ENCODE measurements at regions not wholly inside any gene's neighbourhood (a gene's known extent, or its start where the extent isn't known, plus 50 kb on each side); places are given as distances from the start of the nearest gene placed in this dataset.
"Not testable (repeated sequence)": the region's sequence is repeated elsewhere in the genome, so short reads cannot be mapped to it uniquely, and the experiment has no call there.

- Histone ChIP-seq H3K79me2 (ENCODE audit: insufficient read depth, low read length) (no peaks in the 10 kb centered on the region), H3K36me3 (ENCODE audit: insufficient read depth, low read length) (no peaks in the 10 kb centered on the region), H3K4me1 (ENCODE audit: insufficient read depth, low read length, severe bottlenecking) (no peaks in the 10 kb centered on the region), H3K9ac (ENCODE audit: low read length) (no peak overlapping the region), H4K20me1 (ENCODE audit: insufficient read depth, low read length) (no peaks in the 10 kb centered on the region), H3K4me2 (ENCODE audit: low read length) (no peak overlapping the region), H3K27me3 (ENCODE audit: insufficient read depth, low read length) (no peaks in the 10 kb centered on the region), H3K4me3 (ENCODE audit: low read depth, low read length, poor library complexity, severe bottlenecking) (no peak overlapping the region), H3F3A (ENCODE audit: insufficient read depth, low read length) (no peaks in the 10 kb centered on the region), H3K9me3 (ENCODE audit: low read length) (no peaks in the 10 kb centered on the region), H3K27ac (ENCODE audit: low read depth, low read length, poor library complexity, severe bottlenecking) (no peak overlapping the region), H3K9me2 (ENCODE audit: low read depth, low read length) (no peaks in the 10 kb centered on the region), H2AFZ (ENCODE audit: low read length) (no peak overlapping the region)
- no peak for TF ChIP-seq EZH2 (IDR thresholded peaks at IDR 0.05; ENCODE audit: borderline replicate concordance, low read length)
- TF ChIP-seq, protein P1, sequence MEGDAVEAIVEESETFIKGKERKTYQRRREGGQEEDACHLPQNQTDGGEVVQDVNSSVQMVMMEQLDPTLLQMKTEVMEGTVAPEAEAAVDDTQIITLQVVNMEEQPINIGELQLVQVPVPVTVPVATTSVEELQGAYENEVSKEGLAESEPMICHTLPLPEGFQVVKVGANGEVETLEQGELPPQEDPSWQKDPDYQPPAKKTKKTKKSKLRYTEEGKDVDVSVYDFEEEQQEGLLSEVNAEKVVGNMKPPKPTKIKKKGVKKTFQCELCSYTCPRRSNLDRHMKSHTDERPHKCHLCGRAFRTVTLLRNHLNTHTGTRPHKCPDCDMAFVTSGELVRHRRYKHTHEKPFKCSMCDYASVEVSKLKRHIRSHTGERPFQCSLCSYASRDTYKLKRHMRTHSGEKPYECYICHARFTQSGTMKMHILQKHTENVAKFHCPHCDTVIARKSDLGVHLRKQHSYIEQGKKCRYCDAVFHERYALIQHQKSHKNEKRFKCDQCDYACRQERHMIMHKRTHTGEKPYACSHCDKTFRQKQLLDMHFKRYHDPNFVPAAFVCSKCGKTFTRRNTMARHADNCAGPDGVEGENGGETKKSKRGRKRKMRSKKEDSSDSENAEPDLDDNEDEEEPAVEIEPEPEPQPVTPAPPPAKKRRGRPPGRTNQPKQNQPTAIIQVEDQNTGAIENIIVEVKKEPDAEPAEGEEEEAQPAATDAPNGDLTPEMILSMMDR (IDR thresholded peaks at IDR 0.05; ENCODE audit: low read length), result no peak
These were observed 121.3 kb upstream of the UFM1 start for GRCh38 chr13:38228322-38228721.

GRCh38 chr13:38226496-38226895 lies 123.2 kb upstream of the UFM1 start:
- H3K9me2 ChIP-seq (ENCODE audit: low read depth, low read length), result no peaks in the 10 kb centered on the region
- no peak overlapping the region for H3K9ac ChIP-seq (ENCODE audit: low read length)
- H3K27ac ChIP-seq (ENCODE audit: low read depth, low read length, poor library complexity, severe bottlenecking), result no peak overlapping the region
- no peaks in the 10 kb centered on the region for H3K36me3 ChIP-seq (ENCODE audit: insufficient read depth, low read length)
- no peaks in the 10 kb centered on the region for H4K20me1 ChIP-seq (ENCODE audit: insufficient read depth, low read length)
- TF ChIP-seq, protein P1 (IDR thresholded peaks at IDR 0.05; ENCODE audit: low read length), result no peak
- TF ChIP-seq EZH2 (IDR thresholded peaks at IDR 0.05; ENCODE audit: borderline replicate concordance, low read length), result no peak
- H3K9me3 ChIP-seq (ENCODE audit: low read length), result no peaks in the 10 kb centered on the region
- H3K4me2 ChIP-seq (ENCODE audit: low read length), result no peak overlapping the region
- H3F3A ChIP-seq (ENCODE audit: insufficient read depth, low read length), result no peaks in the 10 kb centered on the region
- H2AFZ ChIP-seq (ENCODE audit: low read length), result no peak overlapping the region
- H3K79me2 ChIP-seq (ENCODE audit: insufficient read depth, low read length), result no peaks in the 10 kb centered on the region
- H3K4me3 ChIP-seq (ENCODE audit: low read depth, low read length, poor library complexity, severe bottlenecking), result no peak overlapping the region
- H3K4me1 ChIP-seq (ENCODE audit: insufficient read depth, low read length, severe bottlenecking), result no peaks in the 10 kb centered on the region
- no peaks in the 10 kb centered on the region for H3K27me3 ChIP-seq (ENCODE audit: insufficient read depth, low read length)

- no peaks in the 10 kb centered on the region for H3K36me3 ChIP-seq (ENCODE audit: insufficient read depth, low read length)
- no peaks in the 10 kb centered on the region for H3K9me3 ChIP-seq (ENCODE audit: low read length)
These were observed 126.6 kb upstream of the UFM1 start for GRCh38 chr13:38223089-38223488.

DNA sequence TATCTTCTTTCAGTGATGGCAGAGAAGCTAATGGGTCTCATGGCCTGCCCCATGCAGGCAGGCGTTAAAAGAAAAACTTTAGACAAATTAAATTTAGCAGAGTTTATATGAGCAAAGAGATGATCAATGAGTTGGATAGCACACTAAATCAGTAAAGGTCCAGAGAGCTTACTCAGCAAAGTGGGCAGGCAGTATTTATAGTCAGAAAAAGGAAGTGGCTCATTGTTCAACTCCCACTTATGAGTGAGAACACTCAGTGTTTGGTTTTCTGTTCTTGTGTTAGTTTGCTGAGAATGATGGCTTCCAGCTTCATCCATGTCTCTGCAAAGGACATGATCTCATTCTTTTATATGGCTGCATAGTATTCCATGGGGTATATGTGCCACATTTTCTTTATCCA lies 128.5 kb upstream of the UFM1 start:
- H4K20me1 ChIP-seq (ENCODE audit: insufficient read depth, low read length); H3K27ac ChIP-seq (ENCODE audit: low read depth, low read length, poor library complexity, severe bottlenecking); H3K36me3 ChIP-seq (ENCODE audit: insufficient read depth, low read length); H3K79me2 ChIP-seq (ENCODE audit: insufficient read depth, low read length); H3K9ac ChIP-seq (ENCODE audit: low read length); H3K9me3 ChIP-seq (ENCODE audit: low read length); H3K27me3 ChIP-seq (ENCODE audit: insufficient read depth, low read length); H3K4me2 ChIP-seq (ENCODE audit: low read length); H3K9me2 ChIP-seq (ENCODE audit: low read depth, low read length); H2AFZ ChIP-seq (ENCODE audit: low read length); H3K4me3 ChIP-seq (ENCODE audit: low read depth, low read length, poor library complexity, severe bottlenecking); H3K4me1 ChIP-seq (ENCODE audit: insufficient read depth, low read length, severe bottlenecking); H3F3A ChIP-seq (ENCODE audit: insufficient read depth, low read length): not testable (repeated sequence)

More at GRCh38 chr13:38223089-38223488, 126.6 kb upstream of the UFM1 start:
- Histone ChIP-seq H3K4me1 (ENCODE audit: insufficient read depth, low read length, severe bottlenecking) (no peaks in the 10 kb centered on the region), H3K9ac (ENCODE audit: low read length) (no peak overlapping the region), H2AFZ (ENCODE audit: low read length) (no peak overlapping the region), H3K4me2 (ENCODE audit: low read length) (no peak overlapping the region), H3K27ac (ENCODE audit: low read depth, low read length, poor library complexity, severe bottlenecking) (no peak overlapping the region), H3F3A (ENCODE audit: insufficient read depth, low read length) (no peaks in the 10 kb centered on the region), H3K79me2 (ENCODE audit: insufficient read depth, low read length) (no peaks in the 10 kb centered on the region), H3K4me3 (ENCODE audit: low read depth, low read length, poor library complexity, severe bottlenecking) (no peak overlapping the region), H3K9me2 (ENCODE audit: low read depth, low read length) (no peaks in the 10 kb centered on the region), H4K20me1 (ENCODE audit: insufficient read depth, low read length) (no peaks in the 10 kb centered on the region), H3K27me3 (ENCODE audit: insufficient read depth, low read length) (no peaks in the 10 kb centered on the region)
- TF ChIP-seq, protein P1 (IDR thresholded peaks at IDR 0.05; ENCODE audit: low read length), result peak; percentile 18; the same call in 1 of the 2 replicates
- no peak for TF ChIP-seq EZH2 (IDR thresholded peaks at IDR 0.05; ENCODE audit: borderline replicate concordance, low read length)

Data from OCI-LY1 (cell line).